GM21737 (cell line): ENCODE measurements at regions not wholly inside any gene's neighbourhood (a gene's known extent, or its start where the extent isn't known, plus 50 kb on each side); places are given as distances from the start of the nearest gene placed in this dataset.

Source experiments
- ATAC-seq: cut with Tn5 transposase; IDR thresholded peaks from one replicate; pipeline ENCODE4 v1.9.1; 2021; ENCODE audit warnings: mild to moderate bottlenecking, moderate library complexity; ENCODE audit not compliant: unreplicated experiment

DNA sequence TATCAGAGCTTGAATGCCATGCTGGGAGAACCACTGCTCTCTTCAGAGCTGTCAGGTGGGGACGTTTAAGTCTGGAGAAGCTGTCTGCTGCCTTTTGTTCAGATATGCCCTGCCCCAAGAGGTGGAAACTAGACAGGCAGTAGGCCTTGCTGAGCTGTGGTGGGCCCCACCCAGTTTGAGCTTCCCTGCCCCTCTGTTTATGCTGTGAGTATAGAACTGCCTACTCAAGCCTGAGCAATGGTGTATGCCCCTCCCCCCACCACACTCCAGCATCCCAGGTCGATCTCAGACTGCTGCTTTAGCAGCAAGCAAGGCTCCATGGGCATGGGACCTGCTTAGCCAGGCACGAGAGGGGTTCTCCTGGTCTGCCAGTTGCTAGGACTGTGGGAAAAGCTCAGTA lies 362.3 kb downstream of the FAM170A start:
- no peak for ATAC-seq

GRCh38 chr5:119996128-119996527 lies 366.8 kb downstream of the FAM170A start:
- ATAC-seq: no peak

DNA sequence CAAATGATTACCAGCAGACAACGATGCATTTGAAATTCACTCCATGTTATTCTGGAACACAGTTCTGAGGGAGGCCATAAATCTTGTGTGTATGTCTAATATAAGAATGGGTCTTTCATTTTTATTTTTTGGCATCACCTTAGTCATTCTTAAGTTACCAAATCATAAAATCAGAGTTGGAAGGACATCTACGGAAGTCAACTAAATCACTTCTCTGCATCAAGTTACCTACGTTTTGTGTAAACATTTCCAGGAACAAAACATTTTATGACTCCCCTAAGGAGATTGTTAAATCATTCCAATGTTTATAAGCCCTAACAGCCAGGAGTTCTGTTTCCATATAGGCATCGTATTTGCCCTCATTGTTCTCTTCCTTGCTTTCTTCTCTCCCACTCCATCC lies 378.2 kb downstream of the FAM170A start:
- ATAC-seq: no peak

GRCh38 chr5:120012431-120012830 lies 383.1 kb downstream of the FAM170A start:
- ATAC-seq: no peak

- ATAC-seq: no peak
Measured at GRCh38 chr5:120014535-120014934, 385.2 kb downstream of the FAM170A start.

DNA sequence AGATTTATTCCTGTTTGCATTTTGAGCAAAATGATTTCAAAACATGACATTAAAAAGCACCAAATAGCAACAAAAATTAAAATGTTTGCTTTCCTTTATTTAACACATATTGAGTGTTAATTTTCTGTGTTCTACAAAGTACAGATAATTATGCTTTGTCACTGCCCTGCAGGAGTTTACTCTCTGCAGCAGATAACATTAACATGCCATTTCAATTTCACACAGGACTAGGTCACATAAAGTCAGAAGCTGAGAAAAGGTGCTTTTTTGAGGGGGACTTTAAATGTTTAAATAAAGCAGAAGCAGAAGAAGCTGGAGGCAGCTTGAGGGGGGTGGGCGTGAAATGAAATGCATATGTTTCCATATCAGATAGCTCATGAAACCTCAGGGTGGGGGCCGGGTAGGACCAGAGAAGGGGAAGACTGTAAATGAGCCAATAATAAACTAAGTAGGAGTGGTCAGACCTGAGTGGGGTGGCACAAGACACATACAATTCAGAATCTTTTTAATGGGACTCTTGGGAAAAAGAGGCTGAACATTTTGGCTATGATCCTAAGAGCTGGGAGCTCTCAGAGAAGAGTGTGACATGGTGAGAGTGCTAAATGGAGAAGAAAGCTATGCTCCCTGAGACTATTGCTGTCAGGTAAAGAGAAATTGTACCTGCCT lies 387.5 kb downstream of the FAM170A start:
- no peak for ATAC-seq

DNA sequence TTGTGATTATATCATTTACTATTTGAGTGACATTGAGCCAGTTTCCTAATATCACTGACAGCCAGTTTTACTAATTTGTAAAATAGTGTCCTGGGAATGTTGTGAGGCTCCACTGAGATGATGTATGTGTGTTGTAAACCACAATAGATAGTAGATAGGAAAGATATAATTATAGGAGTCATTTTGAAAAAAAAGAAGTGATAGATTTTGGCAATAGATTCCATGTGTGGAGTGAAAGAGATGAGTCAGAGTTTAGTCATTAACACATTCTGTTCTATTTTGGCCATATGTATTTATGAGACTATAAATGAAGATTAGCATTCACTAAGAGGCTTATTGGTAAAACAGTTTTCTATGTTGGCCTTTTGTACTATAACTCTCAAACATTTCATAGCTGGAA lies 388.2 kb downstream of the FAM170A start:
- ATAC-seq: no peak

DNA sequence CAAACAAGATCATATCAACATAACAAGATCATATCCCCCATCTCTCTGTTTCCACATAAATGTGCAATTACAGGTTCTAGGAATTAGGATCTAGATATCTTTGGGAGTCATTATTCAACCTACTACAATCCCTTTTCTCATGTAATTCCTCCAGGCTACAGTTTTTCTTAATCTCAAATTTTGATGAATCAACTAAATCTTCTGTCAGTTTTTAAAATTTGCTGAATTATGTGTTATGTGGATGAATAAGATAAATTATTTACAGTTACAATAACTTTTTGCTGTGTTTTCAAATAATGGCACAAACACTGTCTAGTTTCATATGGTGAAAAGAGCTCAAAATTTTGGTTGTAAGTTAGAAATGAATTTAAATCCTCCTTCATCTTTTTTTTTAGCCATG lies 405.8 kb downstream of the FAM170A start:
- ATAC-seq: no peak

- no peak for ATAC-seq
Measured at GRCh38 chr5:120035815-120036577, 406.6 kb downstream of the FAM170A start.

DNA sequence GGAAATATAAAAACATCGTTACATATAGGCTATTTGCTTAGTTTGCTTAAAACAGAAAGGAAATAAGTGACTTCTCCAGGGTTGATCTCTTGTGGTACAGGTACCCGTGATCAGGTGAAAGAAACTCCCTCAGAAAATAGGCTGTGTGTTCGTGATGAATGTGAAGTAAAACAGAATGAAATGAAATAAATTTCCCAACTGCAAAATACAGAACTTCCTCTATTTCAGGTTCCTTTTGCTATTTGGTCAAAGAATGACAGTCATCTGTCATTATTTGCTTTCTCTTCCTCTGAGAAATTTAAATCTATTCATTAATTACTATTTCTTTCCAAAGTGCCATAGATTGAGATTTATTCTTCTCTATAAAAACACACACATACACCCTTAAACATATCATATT lies 408.1 kb downstream of the FAM170A start:
- ATAC-seq: no peak

DNA sequence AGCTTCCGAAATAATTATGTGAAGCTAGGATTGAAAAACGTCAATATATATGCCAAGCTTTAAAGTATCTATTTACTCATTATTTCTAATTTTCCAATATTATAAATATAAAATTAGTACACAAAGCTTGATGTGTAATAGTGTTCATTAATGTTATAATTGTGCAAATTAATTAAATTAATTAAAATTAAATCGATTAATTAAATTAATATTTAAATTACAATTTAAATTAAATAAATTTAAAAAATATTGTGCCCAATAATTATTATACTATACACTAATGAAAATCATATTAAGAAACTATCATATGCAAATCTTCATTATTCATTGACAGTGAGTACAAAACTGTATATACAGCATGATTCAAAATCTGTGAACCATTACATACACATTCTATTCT lies 409.8 kb downstream of the FAM170A start:
- no peak for ATAC-seq

GRCh38 chr5:120043431-120043830 lies 414.1 kb downstream of the FAM170A start:
- ATAC-seq: no peak

- ATAC-seq: no peak
Measured at GRCh38 chr5:120052916-120053828, 410.9 kb upstream of the PRR16 start.

DNA sequence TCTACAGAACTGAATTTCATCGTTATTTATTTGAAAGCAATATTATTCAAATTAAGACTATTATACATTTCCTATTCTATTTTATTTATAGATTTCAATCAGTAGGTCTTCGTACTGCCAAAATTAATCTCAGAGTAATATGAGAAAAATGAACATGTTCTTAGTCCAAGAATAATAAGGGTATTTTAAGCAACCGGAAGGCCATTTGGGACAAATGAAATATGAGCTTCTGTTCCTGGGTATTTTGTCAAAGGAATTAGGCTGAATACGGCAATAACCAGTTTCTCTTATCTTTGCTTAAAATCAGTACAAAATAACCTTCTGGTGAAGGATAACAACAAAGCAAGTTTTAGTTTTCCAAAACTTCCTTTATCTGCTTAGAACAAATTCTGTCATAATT lies 410.3 kb upstream of the PRR16 start:
- no peak for ATAC-seq

DNA sequence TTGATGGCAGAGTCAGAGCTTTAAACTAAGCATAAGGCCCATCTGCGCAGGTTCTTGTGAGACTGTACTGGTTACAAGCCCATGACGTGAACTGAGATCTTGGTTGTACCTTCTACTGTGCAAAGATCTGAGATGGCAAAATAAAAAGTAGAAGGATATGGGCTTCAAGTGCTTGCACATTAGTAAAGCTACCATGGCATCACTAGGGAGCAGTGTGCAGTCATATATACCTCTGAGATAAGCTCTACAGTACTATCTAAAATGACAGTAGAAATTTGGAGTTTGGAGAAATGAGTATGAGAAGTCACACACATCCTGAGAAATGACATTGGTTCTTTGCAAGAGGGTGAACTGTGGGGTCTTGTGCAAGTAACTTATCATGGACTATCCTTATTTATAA lies 408.2 kb upstream of the PRR16 start:
- ATAC-seq: no peak

GRCh38 chr5:120062515-120062917 lies 401.6 kb upstream of the PRR16 start:
- no peak for ATAC-seq

DNA sequence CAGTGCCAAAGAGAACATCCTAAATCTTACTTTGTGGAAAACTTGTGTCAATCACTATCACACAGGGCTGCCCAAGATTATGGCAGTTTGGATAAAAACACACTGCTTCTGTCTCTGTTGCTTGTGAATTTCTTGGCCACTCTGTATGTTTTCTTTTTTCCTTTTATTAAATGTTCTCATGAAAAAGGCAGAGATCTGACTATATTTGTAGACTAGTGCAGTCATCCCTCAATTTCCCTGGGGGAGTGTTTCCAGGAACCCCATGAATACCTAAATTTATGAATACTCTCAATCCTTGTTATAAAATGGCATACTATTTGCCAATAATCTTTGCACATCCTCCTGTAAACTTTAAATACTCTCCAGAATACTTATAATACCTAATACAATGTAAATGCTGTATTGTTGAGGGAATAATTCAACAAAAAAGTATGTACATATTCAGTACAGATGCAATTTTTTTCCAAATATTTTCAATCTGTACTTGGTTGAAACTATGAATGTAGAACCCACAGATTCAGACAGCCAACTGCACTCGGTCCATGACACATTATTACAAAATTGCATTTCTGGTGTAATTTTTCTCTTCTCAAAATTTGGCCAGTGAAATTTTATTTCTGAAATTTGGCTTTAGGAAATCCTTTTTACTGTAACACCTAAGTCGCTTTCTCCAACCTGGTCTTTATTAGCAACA lies 391.9 kb upstream of the PRR16 start:
- ATAC-seq: no peak

- ATAC-seq: no peak
Measured at GRCh38 chr5:120073722-120074121, 390.4 kb upstream of the PRR16 start.

DNA sequence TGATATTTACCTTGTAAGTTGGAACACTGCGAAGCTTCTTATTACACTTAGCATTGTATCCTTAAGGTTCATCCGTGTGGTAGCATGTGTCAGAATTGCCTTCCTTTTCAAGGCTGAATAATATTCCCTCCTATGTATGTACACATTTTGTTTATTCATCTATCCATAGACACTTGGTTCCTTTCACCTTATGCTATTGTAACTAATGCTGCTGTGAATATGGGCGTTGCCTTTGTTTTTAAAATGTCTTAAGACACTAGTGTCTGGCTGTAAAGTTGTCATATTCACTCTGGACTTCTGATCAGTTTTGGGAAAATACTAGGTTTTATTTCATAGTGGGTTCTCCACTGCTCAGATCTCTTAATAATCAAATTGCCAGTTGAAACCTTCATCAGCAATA lies 383.3 kb upstream of the PRR16 start:
- ATAC-seq: no peak

DNA sequence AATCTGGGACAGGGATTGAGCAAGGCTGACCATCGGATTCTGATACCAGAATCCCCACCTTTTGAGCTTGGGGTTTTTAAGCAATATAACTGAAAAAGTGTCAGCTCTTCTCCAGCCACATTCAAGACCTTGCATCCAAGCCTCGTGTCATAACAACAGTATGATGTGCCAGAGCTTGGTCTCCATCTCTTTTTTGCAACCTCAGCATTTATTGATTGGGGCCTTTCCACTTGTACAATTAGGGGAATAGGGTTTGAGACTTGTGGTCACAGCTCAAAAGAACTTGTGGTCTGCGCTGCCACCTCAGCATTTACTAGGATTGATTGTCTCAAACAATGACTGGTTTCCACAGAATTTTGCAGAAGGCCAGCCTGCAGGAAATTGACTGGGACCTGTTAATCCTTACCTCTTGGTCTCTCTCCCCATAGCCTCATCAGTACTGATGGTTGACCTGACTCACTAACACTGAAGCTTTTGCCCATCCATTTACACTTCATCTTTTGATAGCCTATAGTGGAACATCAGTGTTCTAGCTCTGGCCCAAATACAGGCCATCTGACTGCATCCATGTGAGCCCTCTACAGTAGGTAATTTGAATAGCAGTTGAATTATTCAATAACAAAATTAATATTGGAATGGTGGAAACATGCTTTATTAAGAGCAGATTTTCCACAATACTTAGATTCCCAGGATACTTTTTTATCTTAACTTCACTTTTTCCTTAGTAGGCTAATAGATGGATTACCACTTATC lies 381.6 kb upstream of the PRR16 start:
- no peak for ATAC-seq
